ENCODE measurements at regions not wholly inside any gene's neighbourhood (a gene's known extent, or its start where the extent isn't known, plus 50 kb on each side); places are given as distances from the start of the nearest gene placed in this dataset.

- TF ChIP-seq CTCF (tag by site-specific recombination; IDR thresholded peaks at IDR 0.05) (no peak), ZNF76 (tag by site-specific recombination; IDR thresholded peaks at IDR 0.05; ENCODE audit: borderline replicate concordance, low read depth) (no peak), SCRT1 (tag by site-specific recombination; IDR thresholded peaks at IDR 0.05; ENCODE audit: borderline replicate concordance) (no peak), ZNF140 (tag by site-specific recombination; IDR thresholded peaks at IDR 0.05) (no peak), ZNF404 (tag by site-specific recombination; IDR thresholded peaks at IDR 0.05) (no peak)
- TF ChIP-seq, protein P1, sequence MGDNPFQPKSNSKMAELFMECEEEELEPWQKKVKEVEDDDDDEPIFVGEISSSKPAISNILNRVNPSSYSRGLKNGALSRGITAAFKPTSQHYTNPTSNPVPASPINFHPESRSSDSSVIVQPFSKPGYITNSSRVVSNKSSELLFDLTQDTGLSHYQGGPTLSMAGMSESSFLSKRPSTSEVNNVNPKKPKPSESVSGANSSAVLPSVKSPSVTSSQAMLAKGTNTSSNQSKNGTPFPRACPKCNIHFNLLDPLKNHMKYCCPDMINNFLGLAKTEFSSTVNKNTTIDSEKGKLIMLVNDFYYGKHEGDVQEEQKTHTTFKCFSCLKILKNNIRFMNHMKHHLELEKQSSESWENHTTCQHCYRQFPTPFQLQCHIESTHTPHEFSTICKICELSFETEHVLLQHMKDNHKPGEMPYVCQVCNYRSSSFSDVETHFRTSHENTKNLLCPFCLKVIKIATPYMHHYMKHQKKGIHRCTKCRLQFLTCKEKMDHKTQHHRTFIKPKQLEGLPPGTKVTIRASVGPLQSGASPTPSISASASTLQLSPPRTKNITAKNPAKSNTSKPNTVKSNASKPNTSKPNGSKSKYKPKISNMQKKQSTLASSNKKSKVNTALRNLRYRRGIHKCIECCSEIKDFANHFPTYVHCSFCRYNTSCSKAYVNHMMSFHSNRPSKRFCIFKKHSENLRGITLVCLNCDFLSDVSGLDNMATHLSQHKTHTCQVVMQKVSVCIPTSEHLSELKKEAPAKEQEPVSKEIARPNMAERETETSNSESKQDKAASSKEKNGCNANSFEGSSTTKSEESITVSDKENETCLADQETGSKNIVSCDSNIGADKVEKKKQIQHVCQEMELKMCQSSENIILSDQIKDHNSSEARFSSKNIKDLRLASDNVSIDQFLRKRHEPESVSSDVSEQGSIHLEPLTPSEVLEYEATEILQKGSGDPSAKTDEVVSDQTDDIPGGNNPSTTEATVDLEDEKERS (tag by site-specific recombination; IDR thresholded peaks at IDR 0.05): no peak
These were observed 76.9 kb downstream of the MC4R start for GRCh38 chr18:60295674-60296073.

Data from HEK293 (cell line).